CD14-positive monocyte (primary cell): ENCODE measurements at regions not wholly inside any gene's neighbourhood (a gene's known extent, or its start where the extent isn't known, plus 50 kb on each side); places are given as distances from the start of the nearest gene placed in this dataset.
A peak's percentile ranks its signal among the peaks of the same experiment; 100 is the strongest.

Source experiments
- DNase-seq, 3 donors: peaks; one replicate each; pipeline ENCODE4 v3.0.0-alpha.2; 2011 to 2022
- H2AFZ ChIP-seq: 2 replicates; pipeline ENCODE4 v1.6.0; 2012; ENCODE audit warnings: mild to moderate bottlenecking, low read depth, low read length, inconsistent platforms; ENCODE audit not compliant: insufficient read depth, poor library complexity, severe bottlenecking
- H3K27ac ChIP-seq, 2 donors: 1 replicate in 1 of 2; 2 replicates in 1 of 2; pipeline ENCODE4 v1.5.1; 2012 to 2013; ENCODE audit warnings: low read length in 2 of 2, control low read depth in 1 of 2, inconsistent platforms in 1 of 2, low read depth in 1 of 2, mild to moderate bottlenecking in 1 of 2
- H3K27me3 ChIP-seq, 2 donors: one replicate each; pipeline versions ENCODE4 v1.6.0 to v1.6.1; 2011 to 2013; ENCODE audit warnings: low read length in 2 of 2; ENCODE audit not compliant: control insufficient read depth in 2 of 2, insufficient read depth in 2 of 2
- H3K36me3 ChIP-seq, 2 donors: replicated peaks in 1 of 2; 1 replicate in 1 of 2; 2 replicates in 1 of 2; pipeline versions ENCODE4 v1.5.1 to v1.6.1; 2012 to 2013; ENCODE audit warnings: low read length in 2 of 2, control low read depth in 1 of 2, inconsistent platforms in 1 of 2, mild to moderate bottlenecking in 1 of 2; ENCODE audit not compliant: insufficient read depth in 2 of 2, control insufficient read depth in 1 of 2
- H3K4me1 ChIP-seq, 2 donors: 1 replicate in 1 of 2; 2 replicates in 1 of 2; pipeline versions ENCODE4 v1.5.1 to v1.6.1; 2012 to 2013; ENCODE audit warnings: low read length in 2 of 2, control low read depth in 1 of 2, inconsistent platforms in 1 of 2, mild to moderate bottlenecking in 1 of 2, moderate library complexity in 1 of 2; ENCODE audit not compliant: insufficient read depth in 2 of 2, control insufficient read depth in 1 of 2
- H3K4me2 ChIP-seq: replicated peaks from 2 replicates; pipeline ENCODE3; 2012; ENCODE audit warnings: low read length, moderate library complexity, mild to moderate bottlenecking; ENCODE audit not compliant: poor library complexity, severe bottlenecking; ENCODE audit errors: extremely low read depth
- H3K4me3 ChIP-seq, 3 experiments: fragments of 200-600 bp in 1 of 3; sonication (generic) in 1 of 3; replicated peaks in 1 of 3; 1 replicate in 2 of 3; 2 replicates in 1 of 3; pipeline ENCODE4 v1.5.1; 2011 to 2013; ENCODE audit warnings: low read length in 3 of 3, mild to moderate bottlenecking in 3 of 3, control low read depth in 2 of 3, low read depth in 2 of 3, inconsistent platforms in 1 of 3, moderate library complexity in 1 of 3
- H3K79me2 ChIP-seq: 2 replicates; pipeline ENCODE4 v1.6.0; 2012; ENCODE audit warnings: mild to moderate bottlenecking, control low read depth, inconsistent platforms, low read length, moderate library complexity; ENCODE audit not compliant: insufficient read depth
- H3K9ac ChIP-seq: 2 replicates; pipeline ENCODE4 v1.6.0; 2017; ENCODE audit warnings: low read length, mild to moderate bottlenecking; ENCODE audit not compliant: insufficient read depth, poor library complexity, severe bottlenecking
- H3K9me3 ChIP-seq, 2 donors: replicated peaks in 1 of 2; 1 replicate in 1 of 2; 2 replicates in 1 of 2; pipeline versions ENCODE4 v1.5.1 to v1.6.1; 2012 to 2013; ENCODE audit warnings: low read length in 2 of 2, control low read depth in 1 of 2; ENCODE audit not compliant: control insufficient read depth in 1 of 2, insufficient read depth in 1 of 2
- H4K20me1 ChIP-seq: 2 replicates; pipeline ENCODE4 v1.6.0; 2012; ENCODE audit warnings: mild to moderate bottlenecking, low read length, control low read depth, moderate library complexity; ENCODE audit not compliant: insufficient read depth
- H3K27ac Mint-ChIP-seq, 7 donors: one replicate each; pipeline ENCODE4 v1.8.0; 2020; ENCODE audit warnings: mild to moderate bottlenecking in 7 of 7, mixed read lengths in 7 of 7, moderate library complexity in 6 of 7, inconsistent platforms in 2 of 7
- H3K27me3 Mint-ChIP-seq, 3 donors: one replicate each; pipeline ENCODE4 v1.8.0; 2021 to 2022; ENCODE audit warnings: low read depth in 3 of 3, mild to moderate bottlenecking in 3 of 3, mixed read lengths in 3 of 3, moderate library complexity in 3 of 3, inconsistent platforms in 1 of 3
- H3K36me3 Mint-ChIP-seq, 2 donors: one replicate each; pipeline ENCODE4 v1.8.0; 2020; ENCODE audit warnings: mixed read lengths in 2 of 2, inconsistent platforms in 1 of 2, mild to moderate bottlenecking in 1 of 2
- H3K4me1 Mint-ChIP-seq: one replicate; pipeline ENCODE4 v1.8.0; 2020; ENCODE audit warnings: mild to moderate bottlenecking, mixed read lengths
- H3K4me3 Mint-ChIP-seq, 2 donors: one replicate each; pipeline ENCODE4 v1.8.0; 2020; ENCODE audit warnings: mild to moderate bottlenecking in 2 of 2, mixed read lengths in 2 of 2, moderate library complexity in 1 of 2
- H3K9me3 Mint-ChIP-seq, 7 donors: one replicate each; pipeline ENCODE4 v1.8.0; 2020 to 2022; ENCODE audit warnings: mixed read lengths in 7 of 7, mild to moderate bottlenecking in 6 of 7, moderate library complexity in 6 of 7, inconsistent platforms in 2 of 7
- CTCF ChIP-seq: fragments of 200-600 bp; IDR thresholded peaks from one replicate; pipeline ENCODE4 v1.8.0; 2022; ENCODE audit warnings: antibody characterized with exemption, mild to moderate bottlenecking
- WGBS: methylation state at CpG from one replicate; pipeline ENCODE4 v1.1.5; 2013; ENCODE audit warnings: missing lambda C conversion rate; ENCODE audit not compliant: insufficient coverage; 5-methylcytosine and 5-hydroxymethylcytosine counted together
- intact Hi-C, 2 donors: fragments of 100-400 bp; cut with micrococcal nuclease; formaldehyde crosslinking; loops; one replicate each; pipeline versions ENCODE4 v1.15.0 to v1.15.1; 2023

DNA sequence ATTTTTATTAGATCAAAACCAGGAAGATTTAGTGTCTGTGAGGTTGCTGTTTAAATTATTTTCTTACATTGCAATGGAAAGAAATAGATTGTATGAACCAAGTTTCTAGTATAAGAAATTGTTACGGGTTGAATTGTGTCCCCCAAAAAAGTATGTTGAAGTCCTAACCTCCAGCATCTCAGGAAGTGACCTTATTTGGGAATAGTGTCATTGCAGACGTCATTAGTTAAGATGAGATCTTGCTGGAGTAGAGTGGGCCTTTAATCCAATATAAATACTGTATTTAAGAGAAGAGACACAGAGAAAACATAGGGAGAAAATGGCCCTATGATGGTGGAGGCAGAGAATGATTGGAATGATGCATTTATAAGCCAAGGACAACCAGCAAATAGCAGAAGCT is 188.7 kb upstream of the SAMSN1 start:
- no peaks in the 10 kb centered on the region for H3K27me3 Mint-ChIP-seq
- Histone ChIP-seq H3K4me2 (no peak overlapping the region), H3K4me1 (peaks cover 7 to 9% of the 10 kb centered on the region in 2 donors), H4K20me1 (no peaks in the 10 kb centered on the region), H3K27me3 (no peaks in the 10 kb centered on the region), H3K27ac (no peak overlapping the region), H3K79me2 (no peaks in the 10 kb centered on the region), H3K4me3 (no peak overlapping the region), H3K9ac (no peak overlapping the region), H2AFZ (no peak overlapping the region), H3K9me3 (no peaks in the 10 kb centered on the region), H3K36me3 (no peaks in the 10 kb centered on the region)
- intact Hi-C loops, result loop anchor here in 1 of 2 donors (5.0 to 10.0 kb wide), 3 partner anchors 48 to 230 kb away; no protein-coding TSS in a partner anchor
- H3K4me1 Mint-ChIP-seq, result peaks cover 7% of the 10 kb centered on the region
- no peak for TF ChIP-seq CTCF
- no peaks in the 10 kb centered on the region for H3K36me3 Mint-ChIP-seq
- no peak for DNase-seq
- WGBS, result 83% methylated on average over 1 of the region's 2 CpGs
- H3K9me3 Mint-ChIP-seq, result no peaks in the 10 kb centered on the region
- no peak overlapping the region for H3K27ac Mint-ChIP-seq
- no peak overlapping the region for H3K4me3 Mint-ChIP-seq

DNA sequence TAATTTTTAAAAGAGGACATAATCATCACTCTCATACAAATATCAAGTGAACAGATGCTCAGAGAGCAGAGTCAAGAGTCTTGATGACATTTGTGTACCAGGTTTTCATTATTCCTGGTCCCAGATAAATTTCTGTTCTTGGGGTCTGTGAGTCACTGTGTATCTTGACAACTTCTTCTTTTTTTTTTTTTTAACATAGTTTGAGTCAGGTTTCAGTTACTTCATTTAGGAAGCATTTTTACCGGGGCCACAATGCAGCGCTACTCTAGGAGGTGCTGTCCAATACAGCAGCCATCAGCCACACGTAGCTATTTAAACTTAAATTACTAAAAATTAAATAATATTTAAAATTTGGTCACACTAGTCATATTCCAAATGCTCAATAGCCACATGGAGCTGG is 188.1 kb upstream of the SAMSN1 start:
- H3K9me3 Mint-ChIP-seq, result no peaks in the 10 kb centered on the region
- DNase-seq, result peak; percentile 59 to 72 (median 68)
- no CpG with 5 or more reads among the region's 3 CpGs for WGBS
- no peaks in the 10 kb centered on the region for H3K27me3 Mint-ChIP-seq
- peaks cover 7% of the 10 kb centered on the region for H3K4me1 Mint-ChIP-seq
- Histone ChIP-seq H3K4me2 (no peak overlapping the region), H3K27me3 (no peaks in the 10 kb centered on the region), H4K20me1 (no peaks in the 10 kb centered on the region), H3K36me3 (no peaks in the 10 kb centered on the region), H2AFZ (no peak overlapping the region), H3K4me1 (peaks cover 7 to 9% of the 10 kb centered on the region in 2 donors), H3K79me2 (no peaks in the 10 kb centered on the region), H3K9ac (no peak overlapping the region), H3K27ac (no peak overlapping the region), H3K9me3 (no peaks in the 10 kb centered on the region), H3K4me3 (no peak overlapping the region)
- H3K27ac Mint-ChIP-seq, result peak overlapping the region in 4 of 7 donors; percentile 7 to 67 (median 14)
- no peaks in the 10 kb centered on the region for H3K36me3 Mint-ChIP-seq
- peak overlapping the region in 1 of 2 donors; percentile 14 for H3K4me3 Mint-ChIP-seq
- TF ChIP-seq CTCF, result no peak
- intact Hi-C loops, result loop anchor here in 1 of 2 donors (5.0 to 10.0 kb wide), 3 partner anchors 47 to 229 kb away; no protein-coding TSS in a partner anchor
